Gastroesophageal sphincter (tissue), 3 donors: ENCODE measurements at regions not wholly inside any gene's neighbourhood (a gene's known extent, or its start where the extent isn't known, plus 50 kb on each side); places are given as distances from the start of the nearest gene placed in this dataset.

Source experiments
- EP300 ChIP-seq: sonication (generic); formaldehyde crosslinking; IDR thresholded peaks from one replicate; pipeline ENCODE4 v1.6.1; 2017; ENCODE audit warnings: antibody characterized with exemption, mild to moderate bottlenecking
- POLR2A ChIP-seq, 2 donors: fragments of 450-650 bp; IDR thresholded peaks; one replicate each; pipeline ENCODE4 v1.6.1; 2017; ENCODE audit warnings: antibody characterized with exemption in 2 of 2, mild to moderate bottlenecking in 2 of 2, moderate library complexity in 1 of 2
- POLR2AphosphoS5 ChIP-seq: sonication (generic); formaldehyde crosslinking; IDR thresholded peaks from one replicate; pipeline ENCODE4 v1.6.1; 2017; ENCODE audit warnings: antibody characterized with exemption
- TF ChIP-seq, protein P1 (sequence below), 4 experiments: fragments of 200-600 bp in 2 of 4; fragments of 450-650 bp in 2 of 4; sonication (generic) in 1 of 4; IDR thresholded peaks; one replicate each; pipeline ENCODE4 v1.5.1; 2017 to 2019; ENCODE audit warnings: antibody characterized with exemption in 4 of 4, mild to moderate bottlenecking in 2 of 4, moderate library complexity in 2 of 4

DNA sequence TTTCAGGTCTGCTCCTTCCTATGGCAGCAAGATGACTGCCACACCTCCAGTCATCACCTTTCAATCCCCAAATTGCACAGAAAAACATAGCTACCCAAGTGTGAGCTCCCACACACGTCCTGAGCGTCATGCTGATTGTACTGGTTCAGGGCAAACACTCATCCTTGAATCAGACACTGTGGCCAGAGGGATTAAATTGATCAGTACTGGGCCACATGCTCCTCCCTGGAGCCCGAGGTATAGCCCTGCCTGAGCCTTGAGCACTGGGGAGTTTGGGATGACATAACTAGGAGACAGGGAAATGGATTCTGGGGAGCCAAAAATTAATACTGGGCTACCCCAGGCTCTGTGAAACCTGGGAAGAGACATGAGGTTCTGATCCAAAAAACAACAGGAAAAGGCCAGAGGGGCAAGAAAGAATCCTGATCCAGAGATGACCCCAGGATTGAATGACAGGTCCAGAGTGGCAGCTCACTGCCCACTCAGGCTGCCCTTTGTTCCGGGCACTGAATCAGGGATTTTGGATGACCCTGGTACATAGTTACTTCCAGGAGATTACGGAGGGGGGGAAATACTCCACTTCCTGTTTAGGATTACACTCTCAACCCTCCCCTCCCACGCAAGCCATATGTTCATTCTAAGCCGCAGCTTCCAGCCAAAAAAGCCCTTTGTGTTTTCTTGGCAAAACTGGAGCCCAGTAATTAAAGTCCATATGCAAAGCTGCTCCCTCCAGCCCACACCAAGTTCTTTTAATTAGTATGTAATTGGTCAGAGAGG is 141.6 kb upstream of the SPRY4 start:
- TF ChIP-seq, protein P1, sequence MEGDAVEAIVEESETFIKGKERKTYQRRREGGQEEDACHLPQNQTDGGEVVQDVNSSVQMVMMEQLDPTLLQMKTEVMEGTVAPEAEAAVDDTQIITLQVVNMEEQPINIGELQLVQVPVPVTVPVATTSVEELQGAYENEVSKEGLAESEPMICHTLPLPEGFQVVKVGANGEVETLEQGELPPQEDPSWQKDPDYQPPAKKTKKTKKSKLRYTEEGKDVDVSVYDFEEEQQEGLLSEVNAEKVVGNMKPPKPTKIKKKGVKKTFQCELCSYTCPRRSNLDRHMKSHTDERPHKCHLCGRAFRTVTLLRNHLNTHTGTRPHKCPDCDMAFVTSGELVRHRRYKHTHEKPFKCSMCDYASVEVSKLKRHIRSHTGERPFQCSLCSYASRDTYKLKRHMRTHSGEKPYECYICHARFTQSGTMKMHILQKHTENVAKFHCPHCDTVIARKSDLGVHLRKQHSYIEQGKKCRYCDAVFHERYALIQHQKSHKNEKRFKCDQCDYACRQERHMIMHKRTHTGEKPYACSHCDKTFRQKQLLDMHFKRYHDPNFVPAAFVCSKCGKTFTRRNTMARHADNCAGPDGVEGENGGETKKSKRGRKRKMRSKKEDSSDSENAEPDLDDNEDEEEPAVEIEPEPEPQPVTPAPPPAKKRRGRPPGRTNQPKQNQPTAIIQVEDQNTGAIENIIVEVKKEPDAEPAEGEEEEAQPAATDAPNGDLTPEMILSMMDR (IDR thresholded peaks at IDR 0.05), result no peak
- TF ChIP-seq POLR2A (IDR thresholded peaks at IDR 0.05), result no peak
- no peak for TF ChIP-seq POLR2AphosphoS5
- TF ChIP-seq EP300, result no peak
